HG03442 (cell line): ENCODE measurements at regions not wholly inside any gene's neighbourhood (a gene's known extent, or its start where the extent isn't known, plus 50 kb on each side); places are given as distances from the start of the nearest gene placed in this dataset.
"Not testable (repeated sequence)": the region's sequence is repeated elsewhere in the genome, so short reads cannot be mapped to it uniquely, and the experiment has no call there.

ENCODE experiments used
- ATAC-seq: cut with Tn5 transposase; IDR thresholded peaks from one replicate; pipeline ENCODE4 v1.9.1; 2021; ENCODE audit warnings: mild to moderate bottlenecking, moderate library complexity; ENCODE audit not compliant: unreplicated experiment

GRCh38 chr11:104704888-104705287 is 193.4 kb downstream of the CASP12 start:
- no peak for ATAC-seq

- ATAC-seq, result no peak
Measured at GRCh38 chr11:104704146-104704830, 194.0 kb downstream of the CASP12 start.

- ATAC-seq, result no peak
Measured at GRCh38 chr11:104700609-104701008, 197.7 kb downstream of the CASP12 start.

GRCh38 chr11:104699981-104700380 is 198.3 kb downstream of the CASP12 start:
- no peak for ATAC-seq

DNA sequence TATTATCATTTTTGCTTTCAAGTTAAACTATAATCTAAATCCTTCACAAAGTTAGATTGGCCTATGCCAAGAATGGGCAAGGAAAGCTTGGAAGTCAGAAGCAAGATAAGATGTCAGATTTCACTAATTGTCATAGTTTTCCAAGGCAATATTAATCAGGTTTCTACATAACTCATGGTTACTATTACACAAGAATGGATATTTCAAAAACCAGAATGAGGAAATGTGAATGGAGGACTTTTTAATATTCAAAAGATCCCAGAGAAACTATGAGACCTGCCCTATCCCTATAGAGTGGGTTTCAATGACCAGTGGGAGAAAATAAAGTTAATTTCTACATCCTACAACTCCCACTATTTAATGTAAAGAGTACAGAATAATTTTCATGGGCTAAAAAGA is 203.2 kb downstream of the CASP12 start:
- ATAC-seq, result no peak

- ATAC-seq, result no peak
Measured at GRCh38 chr11:104694259-104695064, 203.8 kb downstream of the CASP12 start.

GRCh38 chr11:104692751-104693150 is 205.5 kb downstream of the CASP12 start:
- ATAC-seq, result no peak

DNA sequence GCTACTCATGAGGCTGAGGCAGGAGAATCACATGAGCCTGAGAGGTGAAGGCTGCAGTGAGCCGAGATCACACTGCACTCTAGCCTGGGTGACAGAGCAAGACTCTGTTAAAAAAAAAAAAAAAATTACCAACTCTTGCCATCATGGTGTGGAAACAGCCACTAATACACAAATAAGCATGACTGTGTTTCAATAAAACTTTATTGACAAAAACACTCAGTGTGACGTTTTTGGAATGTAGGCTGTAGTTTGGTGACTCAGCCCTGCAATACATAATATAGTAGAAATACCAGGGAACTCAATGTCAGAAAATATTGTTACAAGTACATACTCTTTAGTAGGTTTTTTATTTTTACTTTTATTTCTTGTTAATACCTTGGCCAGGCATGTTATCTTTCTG is 207.1 kb downstream of the CASP12 start:
- ATAC-seq, result no peak

- ATAC-seq, result no peak
Measured at GRCh38 chr11:104690241-104690640, 208.0 kb downstream of the CASP12 start.

- ATAC-seq, result no peak
Measured at GRCh38 chr11:104688731-104689130, 209.5 kb downstream of the CASP12 start.

- no peak for ATAC-seq
Measured at GRCh38 chr11:104682206-104682605, 216.1 kb downstream of the CASP12 start.

DNA sequence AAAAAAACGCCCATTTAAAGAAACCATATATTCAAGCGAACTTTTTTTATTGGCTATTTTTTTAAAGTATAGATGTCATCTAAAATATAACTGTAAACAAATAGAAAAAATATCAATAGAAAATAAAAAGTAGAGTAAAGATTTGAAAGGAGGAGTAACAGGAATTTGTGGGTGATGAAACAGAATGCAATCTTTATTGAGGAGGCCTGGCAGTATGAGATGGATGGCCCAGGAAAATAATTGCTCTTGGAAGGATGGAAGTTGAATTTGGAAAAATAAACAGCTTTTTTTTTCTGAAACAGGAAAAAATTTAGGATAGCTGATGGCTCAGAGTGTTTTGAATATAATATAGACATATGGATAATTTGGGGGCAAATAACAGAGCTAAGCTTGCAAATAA is 219.0 kb downstream of the CASP12 start:
- no peak for ATAC-seq

GRCh38 chr11:104678408-104678807 is 219.9 kb downstream of the CASP12 start:
- no peak for ATAC-seq

- not testable (repeated sequence) for ATAC-seq
Measured at GRCh38 chr11:104677069-104677468, 221.2 kb downstream of the CASP12 start.

GRCh38 chr11:104672897-104673296 is 225.4 kb downstream of the CASP12 start:
- ATAC-seq, result no peak

DNA sequence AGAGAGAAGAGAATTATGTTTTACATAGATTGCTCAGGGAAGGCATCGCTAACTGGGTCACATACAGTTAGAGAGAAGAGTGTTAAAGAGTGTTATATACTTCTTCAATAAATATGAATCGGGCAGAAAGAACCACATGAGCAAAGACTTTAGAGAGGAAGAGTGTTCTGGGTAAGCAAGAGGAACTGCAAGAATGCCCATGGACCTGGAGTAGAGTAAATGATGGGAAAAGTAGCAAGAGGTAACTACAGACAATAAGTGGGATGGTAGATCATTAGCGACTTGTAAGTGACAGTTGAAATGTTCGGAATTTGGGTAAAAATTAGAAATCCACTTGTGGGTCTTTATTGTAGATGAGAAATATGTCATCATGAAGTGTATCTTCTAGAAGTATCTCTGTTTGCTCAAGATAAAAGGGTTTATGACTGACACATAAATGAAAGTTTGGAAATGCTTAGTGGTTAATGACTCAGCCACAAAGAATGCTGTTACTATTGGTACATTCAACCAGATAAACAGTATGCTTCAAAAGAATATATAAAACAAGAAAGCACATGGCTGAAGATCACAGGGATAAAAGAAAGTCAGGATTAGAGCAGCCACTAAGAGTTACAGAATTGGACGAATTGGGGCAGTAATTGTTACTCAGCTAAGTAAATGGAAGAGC is 229.3 kb downstream of the CASP12 start:
- ATAC-seq, result no peak

DNA sequence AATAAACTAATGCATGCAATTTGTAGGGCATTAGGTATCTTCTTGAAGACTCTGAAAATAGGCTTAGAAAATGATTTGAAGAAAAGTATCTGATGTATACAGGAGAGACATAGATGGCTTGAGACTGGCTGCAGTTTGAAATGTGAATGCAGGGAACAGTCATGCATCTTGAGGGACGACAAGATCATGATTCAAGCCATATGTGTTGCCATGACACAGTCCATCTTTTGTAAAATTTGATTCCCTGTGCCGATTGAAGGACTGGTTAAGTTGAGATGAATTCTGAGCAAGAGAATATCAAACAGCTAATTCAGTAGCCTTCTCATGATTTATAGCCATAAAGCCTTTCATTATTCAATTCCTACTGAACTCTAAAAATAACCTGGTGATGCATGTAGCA is 231.6 kb downstream of the CASP12 start:
- ATAC-seq, result no peak

GRCh38 chr11:104665641-104666040 is 232.6 kb downstream of the CASP12 start:
- no peak for ATAC-seq

- no peak for ATAC-seq
Measured at GRCh38 chr11:104663190-104664140, 234.8 kb downstream of the CASP12 start.

GRCh38 chr11:104661901-104662300 is 236.4 kb downstream of the CASP12 start:
- ATAC-seq, result no peak

GRCh38 chr11:104661471-104661870 is 236.8 kb downstream of the CASP12 start:
- ATAC-seq, result no peak
